NCI-H460 (cell line): ENCODE measurements at regions not wholly inside any gene's neighbourhood (a gene's known extent, or its start where the extent isn't known, plus 50 kb on each side); places are given as distances from the start of the nearest gene placed in this dataset.

Experiments used
- DNase-seq: peaks from one replicate; pipeline ENCODE4 v3.0.0-alpha.2; 2016; ENCODE audit warnings: low read depth; ENCODE audit errors: extremely low read depth

DNA sequence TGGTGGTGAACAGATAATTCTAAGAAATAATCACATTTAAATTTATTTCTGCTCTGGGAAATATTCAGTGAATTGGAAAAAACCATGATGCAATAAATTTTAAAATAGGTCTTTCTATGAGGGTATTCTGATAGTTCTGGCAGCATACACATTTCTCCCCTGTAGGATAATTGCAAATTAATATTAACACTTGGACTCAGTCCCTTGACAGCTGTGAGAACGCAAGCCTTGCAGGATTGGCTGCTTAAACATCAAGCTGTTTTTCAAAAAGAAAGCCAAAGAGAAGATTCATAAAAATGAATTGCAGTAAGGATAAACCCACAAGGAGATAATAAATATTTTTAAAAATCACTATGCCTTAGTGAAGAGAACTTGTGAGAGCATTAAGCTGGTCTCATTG lies 180.0 kb downstream of the MTRR start:
- DNase-seq, result no peak

DNA sequence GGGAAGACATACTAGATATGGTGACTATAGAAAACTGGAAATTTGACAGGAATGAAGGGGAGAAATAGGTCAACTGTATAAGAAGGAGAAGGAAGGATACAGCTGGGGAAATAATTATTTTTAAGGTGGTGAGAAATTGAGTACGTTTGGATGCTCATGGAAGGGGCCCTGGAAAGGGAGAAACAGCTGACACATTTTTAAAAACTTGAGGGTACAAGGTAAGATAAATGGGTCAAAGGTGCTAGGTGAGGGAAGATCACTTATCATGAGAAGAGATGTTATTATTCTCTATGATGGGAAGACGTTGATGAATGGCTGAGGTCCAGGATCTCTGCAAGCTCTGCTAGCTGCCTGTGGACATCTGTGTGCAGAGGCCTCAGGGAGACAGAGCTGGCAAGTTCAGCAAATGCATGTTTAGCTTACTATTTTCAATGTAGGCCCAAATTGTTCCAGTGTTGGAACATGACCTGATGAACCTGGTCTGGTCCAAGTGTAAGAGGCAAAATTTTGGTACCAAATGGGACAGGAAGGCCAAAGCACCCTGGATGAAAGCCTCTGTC lies 181.7 kb downstream of the MTRR start:
- no peak for DNase-seq

- DNase-seq, result no peak
Measured at GRCh38 chr5:8053270-8053669, 184.3 kb downstream of the MTRR start.

DNA sequence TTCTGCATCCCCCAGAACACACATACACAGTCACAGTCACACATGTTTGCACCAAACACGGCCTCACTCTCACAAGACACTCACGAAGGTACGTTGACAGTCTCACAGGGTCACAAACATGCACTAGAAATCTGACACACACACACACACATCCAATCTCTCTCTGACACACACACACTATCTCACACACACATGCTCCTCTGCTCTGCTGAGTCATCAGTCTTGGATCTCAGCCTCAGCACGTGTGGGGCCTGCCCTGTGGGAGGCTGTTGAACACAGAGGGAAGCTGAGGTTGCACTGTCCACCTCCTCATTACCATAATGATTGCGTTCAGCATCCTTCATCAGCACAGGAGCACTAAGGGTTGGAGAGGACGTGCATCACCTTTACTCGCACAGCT lies 188.8 kb downstream of the MTRR start:
- no peak for DNase-seq

DNA sequence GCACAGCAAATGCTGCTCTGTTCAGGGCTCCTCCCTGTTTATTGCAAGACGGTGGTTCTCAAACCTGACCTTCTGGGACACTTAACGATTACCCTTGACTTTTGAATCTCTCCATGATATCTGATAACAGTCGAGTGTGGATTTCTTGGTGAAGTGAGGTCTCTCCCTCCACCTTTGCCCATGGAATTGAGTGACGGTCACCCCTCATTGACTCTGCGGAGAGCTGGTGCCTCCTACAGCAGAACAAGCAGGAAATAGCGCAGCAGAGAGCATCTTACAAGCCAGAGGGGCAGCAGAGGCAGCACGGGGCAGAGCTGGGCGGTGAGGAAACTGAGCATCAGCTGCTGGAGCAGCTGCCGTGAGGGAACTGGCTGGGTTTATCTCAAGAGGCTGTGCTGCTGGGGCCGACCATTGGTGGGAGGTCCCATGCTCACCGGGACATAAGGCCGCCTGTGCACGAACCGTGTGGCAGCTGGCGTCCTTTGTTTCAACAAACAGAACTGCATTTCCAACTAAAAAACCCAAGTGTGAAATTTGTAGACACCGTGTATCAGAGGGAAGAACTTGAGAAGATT lies 189.8 kb downstream of the MTRR start:
- DNase-seq, result no peak

- DNase-seq, result no peak
Measured at GRCh38 chr5:8059337-8059736, 190.4 kb downstream of the MTRR start.

DNA sequence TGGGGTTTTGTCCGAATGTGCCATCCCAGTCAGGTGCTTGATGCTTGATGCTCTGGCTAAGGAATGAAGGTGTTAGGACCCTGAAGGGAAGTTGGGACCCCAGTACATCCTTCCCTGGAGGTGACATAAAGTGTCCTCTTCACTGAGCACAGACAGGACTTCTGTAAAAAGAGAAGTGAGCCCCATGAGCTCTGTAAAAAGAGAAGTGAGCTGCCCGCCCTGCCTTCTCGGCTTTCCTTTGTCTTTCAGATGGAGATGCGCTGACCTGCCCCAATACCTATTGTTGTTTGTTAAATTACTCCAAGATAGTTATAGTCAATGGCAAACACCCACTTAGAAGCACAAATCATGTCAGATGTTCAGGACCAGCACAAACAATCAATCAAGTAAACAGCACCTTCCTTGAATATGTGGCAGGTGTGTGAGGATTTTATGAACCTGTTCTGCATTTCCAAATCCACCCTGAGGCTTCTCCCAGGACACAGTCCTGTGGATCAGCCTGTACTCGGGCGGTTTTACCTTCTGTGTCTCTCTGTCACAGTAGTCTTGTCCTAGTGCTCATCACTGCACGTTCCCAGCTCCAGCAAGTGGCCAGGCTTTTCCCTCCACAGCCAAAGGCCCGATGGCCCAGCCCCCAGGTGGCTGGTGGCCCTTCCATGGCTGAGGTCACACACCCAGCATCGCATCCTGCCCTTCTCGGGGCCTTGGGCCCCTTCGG lies 191.4 kb downstream of the MTRR start:
- DNase-seq, result no peak

GRCh38 chr5:8060953-8061429 lies 192.0 kb downstream of the MTRR start:
- DNase-seq, result no peak

DNA sequence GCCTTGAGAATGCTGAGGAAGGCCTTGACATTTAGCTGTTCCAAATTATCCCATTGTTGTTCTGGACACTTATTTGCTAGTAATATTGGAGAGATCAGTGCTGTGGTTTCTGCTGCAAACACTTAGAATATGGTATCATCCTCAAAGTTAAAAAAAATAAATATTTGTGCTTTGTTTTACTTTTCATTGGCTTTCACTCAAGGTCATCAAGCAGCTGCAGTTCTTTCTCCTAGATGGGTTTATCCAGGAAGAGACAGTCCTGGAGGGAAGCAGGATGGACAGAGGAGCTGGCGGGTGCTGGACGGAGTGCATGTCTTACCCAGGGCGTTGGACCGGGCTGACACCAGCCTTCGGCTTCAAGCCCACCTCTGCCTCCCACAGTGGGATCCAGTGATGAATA lies 193.6 kb downstream of the MTRR start:
- no peak for DNase-seq

DNA sequence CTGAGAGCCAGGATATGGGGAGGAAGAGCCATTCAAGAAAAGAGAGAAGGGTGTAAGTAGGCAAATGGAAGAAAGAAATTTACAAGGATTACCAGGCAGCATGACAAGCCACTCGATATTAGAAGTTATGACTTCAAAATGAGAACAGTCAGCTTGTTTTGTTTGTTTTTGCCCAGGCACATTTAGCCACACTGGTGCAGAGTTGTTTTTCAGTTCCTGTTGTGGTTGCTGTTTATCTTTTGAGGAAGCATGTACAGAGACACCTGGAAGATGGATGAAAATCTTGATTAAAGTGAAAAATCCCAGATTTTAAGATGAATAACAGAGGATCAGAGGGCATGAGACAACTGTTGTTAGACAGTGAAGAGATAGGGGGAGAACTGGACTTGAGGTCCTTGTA lies 199.1 kb downstream of the MTRR start:
- DNase-seq, result no peak

DNA sequence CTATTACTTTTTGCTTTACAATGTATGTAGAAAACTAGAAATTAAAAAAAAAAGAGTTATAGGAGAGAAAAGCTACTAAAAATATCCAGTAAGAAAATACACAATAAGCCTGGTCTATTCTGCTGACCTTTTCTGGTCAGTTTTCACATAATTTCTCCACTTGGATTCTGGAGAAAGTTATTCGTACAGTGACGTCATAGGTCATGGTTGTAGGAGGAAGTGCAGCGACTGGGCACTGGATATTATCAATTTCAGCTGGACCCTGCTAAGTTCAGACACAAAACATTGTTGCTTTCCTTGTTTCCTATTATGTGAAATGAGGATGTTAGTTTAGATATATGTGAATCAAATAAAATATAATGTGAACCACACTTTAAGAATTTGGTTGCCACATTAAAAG lies 201.2 kb downstream of the MTRR start:
- DNase-seq, result no peak

DNA sequence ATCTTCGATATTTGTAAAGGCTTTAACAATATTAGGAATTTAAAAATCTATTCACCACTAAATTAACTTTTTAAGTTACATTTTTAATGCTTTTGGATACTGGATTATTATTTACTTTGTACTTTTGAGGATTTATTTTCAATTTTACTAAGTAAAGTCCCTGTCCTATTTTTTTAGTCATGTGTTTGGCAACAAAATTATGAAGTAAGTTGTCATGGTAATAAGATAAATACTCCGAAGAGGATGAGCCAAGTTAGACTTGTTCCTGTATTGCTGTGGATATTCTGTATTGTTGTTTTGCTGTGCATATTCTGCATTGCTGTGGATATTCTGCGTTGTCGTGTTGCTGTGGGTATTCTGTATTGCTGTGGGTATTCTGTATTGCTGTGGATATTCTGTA lies 210.1 kb downstream of the MTRR start:
- DNase-seq, result no peak

DNA sequence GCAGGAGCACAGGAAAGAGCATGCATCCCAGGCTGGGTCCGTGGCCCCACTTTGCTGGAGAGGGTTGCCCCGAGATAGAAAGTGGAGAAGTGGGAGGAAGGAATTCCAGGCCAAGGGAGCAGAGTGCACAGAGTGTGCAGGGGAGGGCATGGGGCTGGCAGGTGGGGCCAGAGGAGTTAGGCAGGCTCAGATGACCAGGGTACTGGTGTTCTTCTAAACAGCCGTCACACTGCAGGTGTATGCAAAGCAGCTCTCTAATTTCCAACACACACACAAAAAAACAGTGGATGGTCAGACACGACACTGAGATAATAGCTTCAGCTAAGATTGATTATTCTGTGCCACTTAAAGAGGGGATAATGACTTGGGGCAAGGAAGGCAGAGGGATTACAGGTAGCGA lies 212.2 kb downstream of the MTRR start:
- DNase-seq, result no peak

GRCh38 chr5:8093669-8094068 lies 224.7 kb downstream of the MTRR start:
- DNase-seq, result no peak

DNA sequence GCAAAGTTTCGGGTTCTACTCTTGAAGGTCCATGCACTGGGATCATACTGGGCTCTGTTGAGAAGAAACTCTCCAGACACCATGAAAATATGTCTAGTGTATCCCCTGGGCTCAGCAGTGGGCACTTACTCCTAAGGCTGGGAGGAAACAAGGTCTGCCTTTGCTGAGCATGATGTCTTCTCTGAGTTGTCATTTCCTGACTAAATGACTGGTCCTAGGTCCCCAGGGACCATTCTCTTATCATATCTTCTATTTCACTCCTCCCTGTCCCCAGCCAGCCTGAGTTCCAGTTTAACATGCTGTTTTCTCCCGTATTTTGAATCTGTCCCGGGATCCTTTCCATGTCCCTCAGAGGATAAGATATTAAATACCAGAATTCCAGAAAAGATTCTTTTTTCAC lies 225.4 kb downstream of the MTRR start:
- DNase-seq, result no peak

- no peak for DNase-seq
Measured at GRCh38 chr5:8097146-8097545, 228.2 kb downstream of the MTRR start.

GRCh38 chr5:8098081-8098480 lies 229.1 kb downstream of the MTRR start:
- DNase-seq, result no peak

DNA sequence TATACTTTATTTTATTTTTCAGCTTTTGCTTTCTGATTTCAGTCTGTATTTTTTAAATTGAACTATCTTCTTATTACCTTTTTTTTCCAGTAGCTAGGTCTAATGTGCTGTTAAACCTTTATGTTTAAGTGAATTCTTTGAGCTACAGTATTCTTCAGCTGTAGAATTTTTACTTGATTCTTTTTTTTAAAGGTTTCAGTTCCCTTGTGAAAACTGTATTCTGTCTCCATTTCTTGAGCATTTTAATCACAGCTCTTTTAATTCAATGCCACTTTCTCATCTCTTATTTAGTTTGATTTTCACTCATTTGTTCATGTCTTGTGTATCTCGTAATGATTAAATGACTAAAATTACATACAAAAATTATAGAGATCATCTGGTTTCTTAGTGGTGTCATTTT lies 233.8 kb downstream of the MTRR start:
- no peak for DNase-seq

- no peak for DNase-seq
Measured at GRCh38 chr5:8114597-8115266, 245.8 kb downstream of the MTRR start.

- no peak for DNase-seq
Measured at GRCh38 chr5:8123559-8123958, 254.6 kb downstream of the MTRR start.

- DNase-seq, result no peak
Measured at GRCh38 chr5:8134609-8135008, 265.7 kb downstream of the MTRR start.

- DNase-seq, result no peak
Measured at GRCh38 chr5:8135742-8136141, 266.8 kb downstream of the MTRR start.
